Fibroblast of skin of back (primary cell): ENCODE measurements at regions not wholly inside any gene's neighbourhood (a gene's known extent, or its start where the extent isn't known, plus 50 kb on each side); places are given as distances from the start of the nearest gene placed in this dataset.
"Not testable (repeated sequence)": the region's sequence is repeated elsewhere in the genome, so short reads cannot be mapped to it uniquely, and the experiment has no call there.

Experiments used
- DNase-seq: peaks from one replicate; pipeline ENCODE4 v3.0.0-alpha.2; 2013

DNA sequence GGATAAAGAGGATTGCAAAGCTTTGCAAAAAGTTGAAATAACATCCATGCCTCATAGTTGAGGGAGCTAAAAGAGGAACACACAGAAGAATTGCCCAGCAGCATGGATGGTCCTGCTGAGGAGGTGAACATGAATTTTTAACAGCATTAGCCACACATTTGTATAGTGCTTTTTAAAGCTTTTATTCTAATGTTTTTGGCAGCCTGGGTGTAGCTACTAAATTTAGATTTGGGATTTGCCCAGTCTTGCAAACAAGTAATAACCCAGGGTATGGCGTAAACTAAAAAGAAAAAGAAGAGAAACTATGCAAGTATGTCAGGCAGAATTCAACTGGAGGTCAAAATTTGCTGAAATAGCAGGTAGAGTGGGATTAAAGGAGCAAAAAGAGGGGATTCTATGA, 75.1 kb upstream of the PTPRK start:
- no peak for DNase-seq

DNA sequence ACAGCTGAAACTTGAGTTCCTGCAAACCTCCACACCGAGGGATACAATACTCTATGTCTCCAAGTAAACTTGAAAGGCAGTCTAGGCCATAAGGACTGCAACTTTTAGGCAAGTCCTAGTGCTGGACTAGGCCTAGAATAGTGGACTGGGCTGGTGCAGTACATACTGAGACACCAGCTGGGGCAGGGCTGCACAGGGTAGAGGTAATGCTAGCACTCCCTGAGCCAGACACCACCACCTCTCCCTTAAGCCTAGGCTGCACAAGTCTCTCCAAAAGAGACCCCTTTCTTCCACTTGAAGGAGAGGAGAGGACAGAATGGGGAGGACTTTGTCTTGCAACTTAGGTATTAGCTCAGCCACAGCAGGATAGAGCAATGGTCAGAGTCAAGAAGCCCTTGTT, 65.7 kb upstream of the PTPRK start:
- no peak for DNase-seq

DNA sequence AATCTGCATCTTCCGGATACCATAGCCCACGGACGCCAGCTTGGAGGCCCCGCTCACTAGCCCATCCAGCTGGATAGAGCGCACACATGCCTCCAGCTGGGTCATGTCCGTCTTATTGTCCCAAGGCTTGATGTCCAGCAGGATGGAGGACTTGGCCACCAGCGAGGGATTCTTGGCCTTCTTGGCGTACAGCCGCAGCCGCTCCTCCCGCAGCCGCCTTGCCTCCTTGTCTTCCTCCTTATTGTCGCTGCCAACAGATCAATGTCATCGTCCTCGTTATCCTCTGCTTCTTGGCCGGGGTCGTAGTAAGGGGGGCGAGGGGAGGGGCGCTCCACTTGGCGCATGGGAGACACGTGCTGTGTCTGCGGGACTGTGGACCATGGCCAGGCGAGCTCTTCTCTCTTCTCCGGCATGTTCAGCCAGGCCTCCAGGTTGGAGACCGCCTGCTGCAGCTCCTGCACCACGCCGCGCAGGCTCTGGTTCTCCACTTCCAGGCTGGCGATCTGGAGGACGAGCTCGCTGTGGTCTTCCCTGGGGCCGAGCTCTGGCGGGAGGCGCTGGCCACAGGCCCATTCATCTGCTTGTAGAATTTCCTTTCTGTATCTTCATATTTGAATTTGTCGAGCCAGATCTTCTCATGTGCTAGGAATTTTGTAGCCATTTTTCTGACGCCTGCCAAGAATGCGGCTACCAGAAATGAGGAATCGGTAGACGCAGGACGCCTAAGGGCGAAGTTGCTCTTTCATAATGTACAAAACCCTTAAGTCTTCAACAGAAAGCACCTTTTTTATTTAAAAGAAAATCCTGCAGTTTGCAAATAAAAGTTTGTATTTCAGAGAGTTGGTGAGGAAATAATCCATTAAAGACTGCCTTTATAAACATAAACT, 60.1 kb upstream of the PTPRK start:
- no peak for DNase-seq

DNA sequence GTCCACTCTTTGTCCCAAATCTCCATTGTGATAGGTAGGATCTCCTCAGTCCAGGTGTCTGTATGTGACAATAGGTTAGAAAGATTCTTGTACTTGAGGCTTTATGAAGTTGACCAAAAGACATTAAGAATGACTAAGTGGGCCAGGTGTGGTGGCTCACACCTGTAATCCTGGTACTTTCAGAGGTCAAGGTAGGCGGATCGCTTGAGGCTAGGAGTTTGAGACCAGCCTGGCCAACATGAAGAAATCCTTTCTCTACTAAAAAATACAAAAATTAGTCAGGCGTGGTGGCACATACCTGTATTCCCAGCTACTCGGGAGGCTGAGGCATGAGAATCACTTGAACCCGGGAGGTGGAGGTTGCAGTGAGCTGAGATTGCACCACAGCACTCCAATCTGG, 54.9 kb upstream of the PTPRK start:
- not testable (repeated sequence) for DNase-seq

DNA sequence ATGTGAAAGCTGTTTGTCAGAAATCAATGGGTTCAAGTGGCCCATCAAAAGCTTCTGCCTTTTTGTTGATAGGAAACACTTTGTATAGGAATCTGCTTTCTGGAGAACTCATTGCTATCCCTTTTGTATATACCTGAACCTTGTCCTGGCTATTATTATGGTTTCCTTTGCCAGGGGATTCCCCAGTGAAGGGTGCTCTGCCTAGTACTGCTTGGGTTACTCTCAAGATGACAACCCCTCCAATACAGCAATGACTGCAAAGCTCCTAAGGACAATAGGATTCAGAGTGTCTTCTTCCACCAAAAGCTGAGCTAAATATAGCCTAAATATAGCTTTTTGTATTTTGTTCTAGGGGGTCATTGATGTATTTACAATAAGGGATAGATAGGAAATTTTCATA, 54.0 kb upstream of the PTPRK start:
- no peak for DNase-seq

DNA sequence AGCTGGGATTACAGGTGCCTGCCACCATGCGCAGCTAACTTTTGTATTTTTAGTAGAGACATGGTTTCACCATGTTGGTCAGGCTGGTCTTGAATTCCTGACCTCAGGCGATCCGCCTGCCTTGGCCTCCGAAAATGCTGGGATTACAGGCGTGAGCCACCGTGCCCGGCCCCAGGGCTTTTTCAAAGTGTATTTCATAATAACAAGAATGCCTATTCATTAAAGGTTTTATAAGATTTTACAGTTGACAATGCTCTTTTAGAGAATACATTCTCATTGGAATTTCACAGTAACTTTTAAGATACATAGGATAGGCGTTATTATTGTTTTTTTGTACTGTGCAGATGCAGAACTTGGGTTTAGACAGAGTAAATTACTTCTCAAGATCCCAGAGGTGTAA, 52.6 kb upstream of the PTPRK start:
- DNase-seq, result no peak

DNA sequence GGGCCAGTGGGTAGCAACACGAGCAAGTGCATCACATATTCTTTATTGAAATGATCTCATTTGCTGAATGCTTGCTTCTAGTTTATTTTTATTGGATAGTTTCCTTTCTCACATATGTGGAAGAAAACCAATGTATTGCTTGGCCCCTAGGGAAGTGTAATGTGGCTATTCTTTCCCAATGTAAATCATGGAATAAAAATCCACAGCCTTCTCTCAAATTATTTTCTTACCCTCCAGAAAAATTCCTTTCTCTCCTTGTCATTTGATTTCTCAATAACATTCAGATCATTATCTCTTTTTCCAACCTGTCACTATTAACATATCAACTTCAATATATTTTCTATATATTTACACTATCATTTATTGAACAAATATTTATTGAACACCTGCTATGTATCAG, 51.9 kb upstream of the PTPRK start:
- DNase-seq, result peak; percentile 84

DNA sequence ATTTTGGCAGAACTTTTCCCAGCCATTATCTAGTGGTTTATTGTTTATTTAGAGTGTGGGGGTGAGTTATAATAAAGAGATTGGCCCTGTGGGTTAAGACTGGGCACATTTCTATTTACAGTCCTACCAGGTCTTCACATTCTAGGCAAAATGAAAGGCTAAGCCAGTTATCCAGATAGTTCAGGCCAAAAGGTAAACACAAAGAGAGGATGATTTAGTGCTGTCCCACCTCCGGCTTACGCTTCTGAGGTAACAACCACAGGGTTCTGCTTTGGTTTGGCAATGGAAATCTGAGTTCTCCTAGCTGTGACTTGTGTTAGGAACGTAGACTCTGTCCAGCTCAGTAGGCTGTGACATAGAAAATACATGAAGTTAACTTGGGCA, 50.3 kb upstream of the PTPRK start:
- DNase-seq, result no peak

DNA sequence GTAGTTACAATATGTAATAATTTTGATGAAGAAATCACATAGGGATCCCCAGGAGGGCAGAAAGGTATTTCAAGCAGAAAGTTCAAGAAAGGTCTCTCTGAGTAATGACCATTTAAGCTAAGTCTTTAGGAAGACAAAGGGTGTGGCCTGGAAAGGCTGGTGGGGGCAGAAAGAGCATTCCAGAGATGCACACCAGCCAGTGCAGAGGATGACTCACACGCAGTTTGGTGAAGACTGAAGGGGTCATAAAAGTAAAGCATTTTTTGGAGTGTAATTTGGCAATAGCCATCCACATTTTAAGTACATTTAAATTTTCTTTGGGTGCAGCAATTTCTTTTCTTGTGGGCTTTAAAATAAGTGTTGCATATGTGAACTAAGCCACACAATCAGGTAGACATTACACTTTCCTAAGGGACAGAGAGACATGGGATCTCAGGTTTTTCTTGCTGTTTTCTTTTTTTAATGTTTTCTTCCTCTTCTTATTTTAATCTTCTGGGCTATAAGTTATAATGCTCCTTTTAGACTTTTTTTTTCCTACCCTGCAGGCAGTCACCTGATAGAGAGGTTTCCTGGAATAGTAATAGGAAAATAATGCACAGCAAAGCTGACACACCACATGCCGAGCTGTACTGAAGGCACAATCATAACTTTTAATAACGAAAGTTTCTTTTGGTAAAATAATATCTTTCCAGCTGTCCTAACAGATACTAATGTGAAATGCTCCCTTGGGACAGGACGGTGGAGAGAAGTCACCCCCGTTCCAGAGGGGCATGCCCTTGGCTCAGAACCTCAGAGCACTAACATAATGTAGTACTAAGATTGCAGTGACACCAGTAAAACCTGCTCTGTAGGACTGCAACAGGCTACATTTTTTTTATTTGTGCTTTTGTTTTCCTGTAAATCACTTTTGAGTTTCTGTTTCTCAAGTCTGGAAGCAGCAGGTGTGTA, 49.6 kb upstream of the PTPRK start:
- peak; percentile 96 for DNase-seq
